Loucy (cell line): ENCODE measurements at regions not wholly inside any gene's neighbourhood (a gene's known extent, or its start where the extent isn't known, plus 50 kb on each side); places are given as distances from the start of the nearest gene placed in this dataset.

ENCODE experiments used
- H2AFZ ChIP-seq: fragments of 200-600 bp; sonication (generic); 2 replicates; pipeline ENCODE4 v1.6.0; 2016; ENCODE audit warnings: antibody characterized with exemption, mild to moderate bottlenecking, low read length, moderate library complexity
- H3F3A ChIP-seq: fragments of 200-600 bp; 2 replicates; pipeline ENCODE4 v1.6.0; 2016; ENCODE audit warnings: antibody characterized with exemption, low read depth, mild to moderate bottlenecking
- H3K27me3 ChIP-seq: fragments of 200-600 bp; sonication (generic); 2 replicates; pipeline ENCODE4 v1.6.1; 2014; ENCODE audit warnings: low read length, mild to moderate bottlenecking; ENCODE audit not compliant: insufficient read depth, poor library complexity, severe bottlenecking
- H3K36me3 ChIP-seq: fragments of 200-600 bp; sonication (generic); 2 replicates; pipeline ENCODE4 v1.6.1; 2016; ENCODE audit warnings: low read length; ENCODE audit not compliant: insufficient read depth
- H3K4me1 ChIP-seq: fragments of 200-600 bp; sonication (generic); 2 replicates; pipeline ENCODE4 v1.5.1; 2014; ENCODE audit warnings: low read length, mild to moderate bottlenecking; ENCODE audit not compliant: insufficient read depth, poor library complexity, severe bottlenecking
- H3K4me2 ChIP-seq: fragments of 200-600 bp; sonication (generic); 2 replicates; pipeline ENCODE4 v1.6.0; 2014; ENCODE audit warnings: antibody characterized with exemption, low read length, low read depth, mild to moderate bottlenecking; ENCODE audit not compliant: poor library complexity, severe bottlenecking
- H3K4me3 ChIP-seq: fragments of 200-600 bp; sonication (generic); 2 replicates; pipeline ENCODE4 v1.5.1; 2014; ENCODE audit warnings: low read length, mild to moderate bottlenecking, mixed read lengths; ENCODE audit not compliant: poor library complexity, severe bottlenecking
- H3K79me2 ChIP-seq: fragments of 200-600 bp; sonication (generic); 2 replicates; pipeline ENCODE4 v1.6.1; 2014; ENCODE audit warnings: low read length; ENCODE audit not compliant: insufficient read depth
- H3K9ac ChIP-seq: fragments of 200-600 bp; sonication (generic); 2 replicates; pipeline ENCODE4 v1.6.0; 2014; ENCODE audit warnings: mild to moderate bottlenecking, low read depth, low read length, moderate library complexity; ENCODE audit not compliant: poor library complexity, severe bottlenecking
- H3K9me2 ChIP-seq: fragments of 200-600 bp; sonication (generic); replicated peaks from 2 replicates; pipeline ENCODE4 v1.6.1; 2016; ENCODE audit warnings: low read depth, low read length, mixed read lengths
- H3K9me3 ChIP-seq: fragments of 200-600 bp; sonication (generic); 2 replicates; pipeline ENCODE4 v1.6.1; 2014; ENCODE audit warnings: mild to moderate bottlenecking, antibody characterized with exemption, low read length, low read depth; ENCODE audit not compliant: insufficient read depth
- H4K20me1 ChIP-seq: fragments of 200-600 bp; sonication (generic); 2 replicates; pipeline ENCODE4 v1.6.0; 2014; ENCODE audit warnings: antibody characterized with exemption, low read length, mild to moderate bottlenecking; ENCODE audit not compliant: insufficient read depth, poor library complexity, severe bottlenecking
- CTCF ChIP-seq: fragments of 200-600 bp; sonication (generic); conservative IDR thresholded peaks from 2 replicates; pipeline ENCODE4 v1.5.1; 2014; ENCODE audit warnings: mild to moderate bottlenecking, antibody characterized with exemption, low read length
- EZH2phosphoT487 ChIP-seq: fragments of 200-600 bp; IDR thresholded peaks from 2 replicates; pipeline ENCODE4 v1.6.1; 2018; ENCODE audit warnings: antibody characterized with exemption, mild to moderate bottlenecking, moderate library complexity, borderline replicate concordance

GRCh38 chr9:90458485-90458884 is 184.1 kb downstream of the DIRAS2 start:
- Histone ChIP-seq H3K4me1 (no peaks in the 10 kb centered on the region), H3K9ac (no peak overlapping the region), H4K20me1 (no peaks in the 10 kb centered on the region), H3F3A (no peaks in the 10 kb centered on the region), H3K9me2 (no peaks in the 10 kb centered on the region), H3K4me3 (no peak overlapping the region), H3K79me2 (no peaks in the 10 kb centered on the region), H2AFZ (no peak overlapping the region), H3K27me3 (no peaks in the 10 kb centered on the region), H3K4me2 (no peak overlapping the region), H3K36me3 (no peaks in the 10 kb centered on the region), H3K9me3 (no peaks in the 10 kb centered on the region; the same call in 1 of the 2 replicates)
- no peak for TF ChIP-seq EZH2phosphoT487
- TF ChIP-seq CTCF = no peak

GRCh38 chr9:90459321-90459720 is 183.3 kb downstream of the DIRAS2 start:
- H3K9ac ChIP-seq = no peak overlapping the region

GRCh38 chr9:90460220-90460619 is 182.4 kb downstream of the DIRAS2 start:
- Histone ChIP-seq H3K4me1 (no peaks in the 10 kb centered on the region), H3K27me3 (no peaks in the 10 kb centered on the region), H3K9ac (no peak overlapping the region), H3K4me2 (no peak overlapping the region), H2AFZ (no peak overlapping the region), H3K4me3 (no peak overlapping the region), H3K79me2 (no peaks in the 10 kb centered on the region), H4K20me1 (no peaks in the 10 kb centered on the region), H3F3A (no peaks in the 10 kb centered on the region), H3K9me2 (no peaks in the 10 kb centered on the region), H3K9me3 (no peaks in the 10 kb centered on the region; the same call in 1 of the 2 replicates), H3K36me3 (no peaks in the 10 kb centered on the region)
- TF ChIP-seq EZH2phosphoT487 = no peak
- TF ChIP-seq CTCF = no peak

More at GRCh38 chr9:90459321-90459720, 183.3 kb downstream of the DIRAS2 start:
- H4K20me1 ChIP-seq = no peaks in the 10 kb centered on the region
- no peak overlapping the region for H3K4me2 ChIP-seq
- H3K9me2 ChIP-seq = no peaks in the 10 kb centered on the region
- H3K4me3 ChIP-seq = no peak overlapping the region
- no peaks in the 10 kb centered on the region for H3K36me3 ChIP-seq
- TF ChIP-seq CTCF = no peak
- no peak for TF ChIP-seq EZH2phosphoT487
- no peaks in the 10 kb centered on the region for H3K27me3 ChIP-seq
- H3F3A ChIP-seq = no peaks in the 10 kb centered on the region
- H2AFZ ChIP-seq = no peak overlapping the region
- H3K9me3 ChIP-seq = no peaks in the 10 kb centered on the region; the same call in 1 of the 2 replicates
- H3K79me2 ChIP-seq = no peaks in the 10 kb centered on the region
- H3K4me1 ChIP-seq = no peaks in the 10 kb centered on the region
